Ammon's horn (tissue), 1 donor: ENCODE measurements at regions not wholly inside any gene's neighbourhood (a gene's known extent, or its start where the extent isn't known, plus 50 kb on each side); places are given as distances from the start of the nearest gene placed in this dataset.
A peak's percentile ranks its signal among the peaks of the same experiment; 100 is the strongest.
"Not testable (repeated sequence)": the region's sequence is repeated elsewhere in the genome, so short reads cannot be mapped to it uniquely, and the experiment has no call there.

Experiments used
- DNase-seq: peaks from one replicate; pipeline ENCODE4 v3.0.0-alpha.2; 2016; ENCODE audit warnings: low spot score

GRCh38 chr5:68803881-68804319, 289.9 kb upstream of the SLC30A5 start:
- no peak for DNase-seq

- DNase-seq: no peak
Measured at GRCh38 chr5:68804343-68804742, 289.5 kb upstream of the SLC30A5 start.

- DNase-seq: no peak
Measured at GRCh38 chr5:68805444-68805843, 288.4 kb upstream of the SLC30A5 start.

GRCh38 chr5:68817632-68818031, 276.2 kb upstream of the SLC30A5 start:
- peak; percentile 32 for DNase-seq

GRCh38 chr5:68818057-68818695, 275.6 kb upstream of the SLC30A5 start:
- DNase-seq: peak; percentile 91

GRCh38 chr5:68818870-68819269, 274.9 kb upstream of the SLC30A5 start:
- no peak for DNase-seq

- DNase-seq: peak; percentile 22
Measured at GRCh38 chr5:68821056-68821455, 272.8 kb upstream of the SLC30A5 start.

- no peak for DNase-seq
Measured at GRCh38 chr5:68822796-68823195, 271.0 kb upstream of the SLC30A5 start.

- DNase-seq: no peak
Measured at GRCh38 chr5:68823301-68823700, 270.5 kb upstream of the SLC30A5 start.

- DNase-seq: no peak
Measured at GRCh38 chr5:68830377-68830898, 263.4 kb upstream of the SLC30A5 start.

GRCh38 chr5:68834491-68834981, 259.3 kb upstream of the SLC30A5 start:
- DNase-seq: no peak

- DNase-seq: no peak
Measured at GRCh38 chr5:68838157-68838718, 255.6 kb upstream of the SLC30A5 start.

- DNase-seq: no peak
Measured at GRCh38 chr5:68839019-68839552, 254.7 kb upstream of the SLC30A5 start.

- no peak for DNase-seq
Measured at GRCh38 chr5:68843624-68844364, 250.0 kb upstream of the SLC30A5 start.

GRCh38 chr5:68845131-68845530, 248.7 kb upstream of the SLC30A5 start:
- DNase-seq: no peak

GRCh38 chr5:68846828-68847227, 247.0 kb upstream of the SLC30A5 start:
- no peak for DNase-seq

- DNase-seq: no peak
Measured at GRCh38 chr5:68848091-68848490, 245.7 kb upstream of the SLC30A5 start.

- no peak for DNase-seq
Measured at GRCh38 chr5:68849103-68849502, 244.7 kb upstream of the SLC30A5 start.

- DNase-seq: no peak
Measured at GRCh38 chr5:68849906-68850305, 243.9 kb upstream of the SLC30A5 start.

- no peak for DNase-seq
Measured at GRCh38 chr5:68861099-68861498, 232.7 kb upstream of the SLC30A5 start.

GRCh38 chr5:68862560-68862959, 231.3 kb upstream of the SLC30A5 start:
- no peak for DNase-seq

- DNase-seq: not testable (repeated sequence)
Measured at GRCh38 chr5:68865192-68865591, 228.6 kb upstream of the SLC30A5 start.
